ENCODE measurements at regions not wholly inside any gene's neighbourhood (a gene's known extent, or its start where the extent isn't known, plus 50 kb on each side); places are given as distances from the start of the nearest gene placed in this dataset.
"Not testable (repeated sequence)": the region's sequence is repeated elsewhere in the genome, so short reads cannot be mapped to it uniquely, and the experiment has no call there.

DNA sequence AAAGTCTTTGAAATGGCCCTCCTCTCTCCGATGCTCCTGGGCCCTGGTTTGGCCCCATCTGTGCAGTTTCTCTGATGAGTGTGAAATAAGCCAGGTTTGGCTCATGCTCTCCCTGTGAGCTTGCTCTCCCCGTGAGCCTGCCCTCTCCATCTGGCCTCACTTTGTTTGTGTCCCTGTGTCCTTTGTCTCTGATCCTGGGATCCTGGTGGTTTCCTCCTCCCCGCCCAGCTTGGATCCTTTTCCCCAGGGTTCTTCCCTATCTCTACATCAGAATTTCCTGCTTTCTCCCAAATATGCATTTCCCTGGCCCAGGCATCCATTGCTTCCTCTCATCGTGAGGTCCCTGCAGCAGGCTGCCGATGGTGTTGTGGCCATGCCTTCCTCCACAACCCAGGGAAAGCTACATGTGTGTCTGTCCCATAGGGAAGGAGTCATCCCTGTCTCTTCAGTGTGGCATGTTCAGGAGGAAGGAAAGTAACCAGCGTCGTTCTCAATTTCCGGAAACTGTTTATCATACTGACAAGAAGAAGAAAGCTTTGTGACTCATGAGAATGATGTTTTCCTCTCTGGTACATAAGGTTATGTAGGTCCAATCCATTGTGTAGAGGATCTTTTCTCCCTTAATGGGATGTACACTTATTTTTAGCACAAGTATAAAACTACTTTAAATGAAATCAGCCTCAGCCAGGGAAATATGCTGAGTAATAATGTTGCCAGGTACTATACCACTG, 956.6 kb downstream of the SPATA31A6 start:
- 0 out of 2 replicates have a peak, but pooled peaks have one; percentile 46 for TF ChIP-seq TOX (CRISPR knock-in tag; IDR thresholded peaks at IDR 0.05; ENCODE audit: borderline replicate concordance)
- TF ChIP-seq ZFP30 (CRISPR knock-in tag; IDR thresholded peaks at IDR 0.05); CREB5 (CRISPR knock-in tag; IDR thresholded peaks at IDR 0.05; ENCODE audit: low read depth); TCF4 (CRISPR knock-in tag; IDR thresholded peaks at IDR 0.05; ENCODE audit: borderline replicate concordance); ZFP3 (CRISPR knock-in tag; IDR thresholded peaks at IDR 0.05): not testable (repeated sequence)

Data from SK-N-SH treated with all-trans-retinoic acid at 6 μM for 48 hours (cell line).